Neural cell (in vitro differentiated cells): ENCODE measurements at regions not wholly inside any gene's neighbourhood (a gene's known extent, or its start where the extent isn't known, plus 50 kb on each side); places are given as distances from the start of the nearest gene placed in this dataset.
"Not testable (repeated sequence)": the region's sequence is repeated elsewhere in the genome, so short reads cannot be mapped to it uniquely, and the experiment has no call there.

Experiments used
- CTCF ChIP-seq: fragments of 450-650 bp; IDR thresholded peaks from 2 replicates; pipeline ENCODE4 v1.5.1; 2014; ENCODE audit warnings: antibody characterized with exemption, mild to moderate bottlenecking, moderate library complexity; ENCODE audit not compliant: poor library complexity, severe bottlenecking
- EP300 ChIP-seq: fragments of 450-650 bp; conservative IDR thresholded peaks from 2 replicates; pipeline ENCODE4 v1.6.1; 2014; ENCODE audit warnings: antibody characterized with exemption, mild to moderate bottlenecking, moderate library complexity; ENCODE audit not compliant: poor library complexity, severe bottlenecking
- EZH2 ChIP-seq: fragments of 200-600, 300-800 bp; shearing (Covaris generic), sonication (generic); IDR thresholded peaks from 2 replicates; pipeline ENCODE4 v1.6.1; 2014; ENCODE audit warnings: antibody characterized with exemption, low read length, borderline replicate concordance, mild to moderate bottlenecking; ENCODE audit not compliant: insufficient read depth, poor library complexity, severe bottlenecking
- POLR2AphosphoS5 ChIP-seq: IDR thresholded peaks from 2 replicates; pipeline ENCODE4 v1.6.1; 2012
- RAD21 ChIP-seq: fragments of 450-650 bp; conservative IDR thresholded peaks from 2 replicates; pipeline ENCODE4 v1.6.1; 2014; ENCODE audit warnings: antibody characterized with exemption, mild to moderate bottlenecking, moderate library complexity
- SMC3 ChIP-seq: fragments of 450-650 bp; conservative IDR thresholded peaks from 2 replicates; pipeline ENCODE4 v1.6.1; 2014; ENCODE audit warnings: antibody characterized with exemption, mild to moderate bottlenecking, moderate library complexity; ENCODE audit not compliant: poor library complexity
- TAF1 ChIP-seq: IDR thresholded peaks from 2 replicates; pipeline ENCODE4 v1.6.1; 2012; ENCODE audit warnings: low read depth
- TF ChIP-seq, protein P1 (sequence below): IDR thresholded peaks from 2 replicates; pipeline ENCODE4 v1.6.1; 2012; ENCODE audit warnings: borderline replicate concordance

DNA sequence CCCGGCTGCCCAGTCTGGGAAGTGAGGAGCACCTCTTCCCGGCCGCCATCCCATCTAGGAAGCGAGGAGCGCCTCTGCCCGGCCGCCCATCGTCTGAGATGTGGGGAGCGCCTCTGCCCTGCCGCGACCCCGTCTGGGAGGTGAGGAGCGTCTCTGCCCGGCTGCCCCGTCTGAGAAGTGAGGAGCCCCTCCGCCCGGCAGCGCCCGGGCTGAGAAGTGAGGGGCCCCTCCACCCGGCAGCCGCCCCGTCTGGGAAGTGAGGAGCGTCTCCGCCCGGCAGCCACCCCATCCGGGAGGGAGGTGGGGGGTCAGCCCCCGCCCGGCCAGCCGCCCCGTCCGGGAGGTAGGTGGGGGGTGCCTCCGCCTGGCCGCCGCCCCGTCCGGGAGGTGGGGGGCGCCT, 94.2 kb upstream of the FSCB start:
- not testable (repeated sequence) for TF ChIP-seq POLR2AphosphoS5, CTCF, RAD21, EP300, TAF1, EZH2, SMC3
- TF ChIP-seq, protein P1, sequence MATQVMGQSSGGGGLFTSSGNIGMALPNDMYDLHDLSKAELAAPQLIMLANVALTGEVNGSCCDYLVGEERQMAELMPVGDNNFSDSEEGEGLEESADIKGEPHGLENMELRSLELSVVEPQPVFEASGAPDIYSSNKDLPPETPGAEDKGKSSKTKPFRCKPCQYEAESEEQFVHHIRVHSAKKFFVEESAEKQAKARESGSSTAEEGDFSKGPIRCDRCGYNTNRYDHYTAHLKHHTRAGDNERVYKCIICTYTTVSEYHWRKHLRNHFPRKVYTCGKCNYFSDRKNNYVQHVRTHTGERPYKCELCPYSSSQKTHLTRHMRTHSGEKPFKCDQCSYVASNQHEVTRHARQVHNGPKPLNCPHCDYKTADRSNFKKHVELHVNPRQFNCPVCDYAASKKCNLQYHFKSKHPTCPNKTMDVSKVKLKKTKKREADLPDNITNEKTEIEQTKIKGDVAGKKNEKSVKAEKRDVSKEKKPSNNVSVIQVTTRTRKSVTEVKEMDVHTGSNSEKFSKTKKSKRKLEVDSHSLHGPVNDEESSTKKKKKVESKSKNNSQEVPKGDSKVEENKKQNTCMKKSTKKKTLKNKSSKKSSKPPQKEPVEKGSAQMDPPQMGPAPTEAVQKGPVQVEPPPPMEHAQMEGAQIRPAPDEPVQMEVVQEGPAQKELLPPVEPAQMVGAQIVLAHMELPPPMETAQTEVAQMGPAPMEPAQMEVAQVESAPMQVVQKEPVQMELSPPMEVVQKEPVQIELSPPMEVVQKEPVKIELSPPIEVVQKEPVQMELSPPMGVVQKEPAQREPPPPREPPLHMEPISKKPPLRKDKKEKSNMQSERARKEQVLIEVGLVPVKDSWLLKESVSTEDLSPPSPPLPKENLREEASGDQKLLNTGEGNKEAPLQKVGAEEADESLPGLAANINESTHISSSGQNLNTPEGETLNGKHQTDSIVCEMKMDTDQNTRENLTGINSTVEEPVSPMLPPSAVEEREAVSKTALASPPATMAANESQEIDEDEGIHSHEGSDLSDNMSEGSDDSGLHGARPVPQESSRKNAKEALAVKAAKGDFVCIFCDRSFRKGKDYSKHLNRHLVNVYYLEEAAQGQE = not testable (repeated sequence)
